Caco-2 (cell line): ENCODE measurements at regions not wholly inside any gene's neighbourhood (a gene's known extent, or its start where the extent isn't known, plus 50 kb on each side); places are given as distances from the start of the nearest gene placed in this dataset.

ENCODE experiments used
- BruUV-seq: library from RNA; stranded (reverse); fragments of 400-500 nt; replicated peaks from 2 replicates; lab custom pipeline; 2021; lab: Mats Ljungman, UMichigan
- CTCF ChIA-PET: fragments of 300-600 bp; sonication (Branson Sonifier 250); formaldehyde crosslinking; loops from one replicate; lab custom pipeline; 2022; ENCODE audit warnings: antibody characterized with exemption; lab: Charles Lee
- POLR2A ChIA-PET: fragments of 300-600 bp; sonication (Branson Sonifier 250); formaldehyde crosslinking; loops from one replicate; lab custom pipeline; 2022; ENCODE audit warnings: antibody characterized with exemption; lab: Charles Lee
- DNase-seq, 2 experiments: peaks; one replicate each; pipeline versions ENCODE4 v3.0.0 to v3.0.0-alpha.2; 2020 to 2022
- H3K27me3 ChIP-seq: replicated peaks from 2 replicates; pipeline ENCODE4 v1.6.0; 2011; ENCODE audit warnings: low read length; ENCODE audit not compliant: control insufficient read depth, insufficient read depth
- H3K36me3 ChIP-seq: 2 replicates; pipeline ENCODE4 v1.5.1; 2011; ENCODE audit warnings: low read length; ENCODE audit not compliant: control insufficient read depth, insufficient read depth
- H3K4me1 ChIP-seq: fragments of 250-450 bp; sonication (Bioruptor Pico); 2 replicates; pipeline ENCODE4 v1.5.1; 2020; ENCODE audit warnings: mild to moderate bottlenecking
- H3K4me3 ChIP-seq: 2 replicates; pipeline ENCODE4 v1.5.1; 2011; ENCODE audit warnings: low read depth, mild to moderate bottlenecking, control low read depth, low read length
- H3K9me3 ChIP-seq: fragments of 250-450 bp; sonication (Bioruptor Pico); 2 replicates; pipeline ENCODE4 v1.5.1; 2020; ENCODE audit warnings: mild to moderate bottlenecking, moderate library complexity
- H3K27ac Mint-ChIP-seq: one replicate; pipeline ENCODE4 v1.8.0; 2022; ENCODE audit warnings: mixed read lengths; ENCODE audit not compliant: unreplicated experiment
- H3K27me3 Mint-ChIP-seq: one replicate; pipeline ENCODE4 v1.8.0; 2022; ENCODE audit warnings: mixed read lengths; ENCODE audit not compliant: insufficient read depth, unreplicated experiment
- H3K36me3 Mint-ChIP-seq: one replicate; pipeline ENCODE4 v1.8.0; 2022; ENCODE audit warnings: mild to moderate bottlenecking, mixed read lengths; ENCODE audit not compliant: insufficient read depth, unreplicated experiment
- H3K4me1 Mint-ChIP-seq: one replicate; pipeline ENCODE4 v1.8.0; 2022; ENCODE audit warnings: low read depth, mixed read lengths; ENCODE audit not compliant: unreplicated experiment
- H3K4me3 Mint-ChIP-seq: one replicate; pipeline ENCODE4 v1.8.0; 2022; ENCODE audit warnings: mild to moderate bottlenecking, moderate library complexity, mixed read lengths; ENCODE audit not compliant: unreplicated experiment
- H3K9me3 Mint-ChIP-seq: one replicate; pipeline ENCODE4 v1.8.0; 2022; ENCODE audit warnings: mixed read lengths; ENCODE audit not compliant: unreplicated experiment
- CTCF ChIP-seq, 2 experiments: fragments of 200-600 bp in 1 of 2; IDR thresholded peaks; 1 replicate in 1 of 2; 2 replicates in 1 of 2; pipeline versions ENCODE4 v1.5.1 to v1.8.0; 2011 to 2022; ENCODE audit warnings: antibody characterized with exemption in 1 of 2, control low read depth in 1 of 2, inconsistent platforms in 1 of 2, low read depth in 1 of 2, low read length in 1 of 2, mild to moderate bottlenecking in 1 of 2, moderate library complexity in 1 of 2; ENCODE audit not compliant: insufficient read depth in 1 of 2, severe bottlenecking in 1 of 2, unreplicated experiment in 1 of 2
- intact Hi-C: fragments of 100-400 bp; cut with micrococcal nuclease; formaldehyde crosslinking; loops from one replicate; pipeline ENCODE4 v1.10.0; 2022; ENCODE audit not compliant: unreplicated experiment

DNA sequence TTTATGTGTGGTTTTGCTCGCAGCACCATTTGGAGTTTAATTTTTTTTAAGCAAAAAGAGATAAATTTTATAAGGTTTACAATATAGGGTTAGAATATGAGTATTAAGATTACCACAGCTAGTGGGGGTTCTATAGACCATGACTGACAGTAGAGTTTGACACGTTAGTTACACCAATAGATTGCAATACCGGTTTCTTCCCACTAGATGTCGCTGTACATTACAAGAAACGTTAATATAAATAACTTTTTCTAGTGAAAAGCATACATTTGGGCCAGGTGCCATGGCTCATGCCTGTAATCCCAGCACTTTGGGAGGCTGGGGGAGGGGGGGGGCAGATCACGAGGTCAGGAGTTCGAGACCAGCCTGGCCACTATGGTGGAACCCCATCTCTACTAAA is 433.6 kb downstream of the MAGEB5 start:
- no peaks in the 10 kb centered on the region for H3K4me1 ChIP-seq
- H3K9me3 ChIP-seq: no peaks in the 10 kb centered on the region
- H3K4me1 Mint-ChIP-seq: no peaks in the 10 kb centered on the region
- no peak for DNase-seq
- ChIA-PET CTCF (no interaction called here), POLR2A (no interaction called here)
- H3K27ac Mint-ChIP-seq: no peak overlapping the region
- no peaks in the 10 kb centered on the region for H3K27me3 ChIP-seq
- H3K9me3 Mint-ChIP-seq: no peaks in the 10 kb centered on the region
- no peak overlapping the region for H3K4me3 Mint-ChIP-seq
- H3K36me3 Mint-ChIP-seq: no peaks in the 10 kb centered on the region
- intact Hi-C loops: no loop called here
- H3K27me3 Mint-ChIP-seq: no peaks in the 10 kb centered on the region
- BruUV-seq: no TSS peak
- no peak overlapping the region for H3K4me3 ChIP-seq
- no peaks in the 10 kb centered on the region for H3K36me3 ChIP-seq
- TF ChIP-seq CTCF (IDR thresholded peaks at IDR 0.05; ENCODE audit: insufficient read depth in 1 of 2, low read depth in 1 of 2, low read length in 1 of 2, severe bottlenecking in 1 of 2, unreplicated experiment in 1 of 2): peak in 1 of 2 experiments; percentile 32

- Mint-ChIP-seq H3K27ac (no peak overlapping the region), H3K27me3 (no peaks in the 10 kb centered on the region), H3K9me3 (no peaks in the 10 kb centered on the region), H3K4me1 (no peaks in the 10 kb centered on the region), H3K36me3 (no peaks in the 10 kb centered on the region), H3K4me3 (no peak overlapping the region)
- Histone ChIP-seq H3K9me3 (no peaks in the 10 kb centered on the region), H3K27me3 (no peaks in the 10 kb centered on the region), H3K36me3 (no peaks in the 10 kb centered on the region), H3K4me1 (no peaks in the 10 kb centered on the region), H3K4me3 (no peak overlapping the region)
- no peak for TF ChIP-seq CTCF (IDR thresholded peaks at IDR 0.05; ENCODE audit: insufficient read depth in 1 of 2, low read depth in 1 of 2, low read length in 1 of 2, severe bottlenecking in 1 of 2, unreplicated experiment in 1 of 2)
- BruUV-seq: no TSS peak
- intact Hi-C loops: no loop called here
- ChIA-PET CTCF (no interaction called here), POLR2A (no interaction called here)
- no peak for DNase-seq
These were observed 415.4 kb downstream of the MAGEB5 start for GRCh38 chrX:26631385-26631784.

- Histone ChIP-seq H3K4me3 (no peak overlapping the region), H3K9me3 (no peaks in the 10 kb centered on the region), H3K36me3 (no peaks in the 10 kb centered on the region), H3K4me1 (no peaks in the 10 kb centered on the region), H3K27me3 (no peaks in the 10 kb centered on the region)
- DNase-seq: no peak
- Mint-ChIP-seq H3K27ac (no peak overlapping the region), H3K4me3 (no peak overlapping the region), H3K4me1 (no peaks in the 10 kb centered on the region), H3K9me3 (no peaks in the 10 kb centered on the region), H3K36me3 (no peaks in the 10 kb centered on the region), H3K27me3 (peaks cover 2% of the 10 kb centered on the region)
- intact Hi-C loops: loop anchor here (10.0 kb wide), 1 partner anchor 169 kb away; no protein-coding TSS in a partner anchor
- BruUV-seq: no TSS peak
- ChIA-PET CTCF (no interaction called here), POLR2A (no interaction called here)
- TF ChIP-seq CTCF (IDR thresholded peaks at IDR 0.05; ENCODE audit: insufficient read depth in 1 of 2, low read depth in 1 of 2, low read length in 1 of 2, severe bottlenecking in 1 of 2, unreplicated experiment in 1 of 2): no peak
These were observed 398.0 kb downstream of the MAGEB5 start for GRCh38 chrX:26613956-26614355.
